ENCODE measurements at regions not wholly inside any gene's neighbourhood (a gene's known extent, or its start where the extent isn't known, plus 50 kb on each side); places are given as distances from the start of the nearest gene placed in this dataset.

DNA sequence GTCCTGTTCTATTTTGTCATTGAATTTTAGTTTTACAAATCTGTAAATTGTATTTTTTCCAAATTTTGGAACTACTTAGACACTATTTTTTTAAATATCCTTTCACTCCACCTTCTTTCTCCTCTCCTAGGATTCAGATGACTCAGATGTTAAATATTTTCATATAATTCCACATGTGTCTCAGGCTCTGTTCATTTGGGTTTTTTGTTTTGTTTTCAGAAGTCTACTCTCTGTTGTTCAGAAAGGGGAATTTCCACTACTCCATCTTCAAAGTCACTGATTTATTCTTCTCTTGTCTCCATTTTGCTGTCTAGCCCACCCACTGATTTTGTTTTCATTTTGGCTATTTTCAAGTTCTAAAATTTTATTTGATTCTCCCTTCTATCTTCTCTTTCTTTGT, 264.0 kb upstream of the SLIT2 start:
- no peak for DNase-seq

DNA sequence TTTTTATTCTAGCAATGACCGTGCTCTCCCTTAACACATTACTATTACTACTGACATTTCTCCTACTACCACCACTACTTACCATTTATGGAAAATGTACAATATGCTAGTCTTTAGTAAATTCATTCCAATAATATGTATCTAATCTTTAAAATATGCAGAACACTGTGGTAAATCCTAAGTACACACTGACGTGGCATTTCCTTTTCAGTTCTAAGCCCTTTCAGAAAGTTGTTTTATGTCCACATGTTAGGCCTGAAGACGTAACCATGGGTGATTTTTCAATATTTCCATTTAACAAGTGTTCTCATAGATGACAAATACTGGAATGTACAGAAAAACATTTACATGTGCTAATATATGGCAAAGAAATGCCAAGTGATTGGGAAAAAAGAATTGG, 268.6 kb upstream of the SLIT2 start:
- DNase-seq = no peak

- no peak for DNase-seq
Measured at GRCh38 chr4:19982556-19982955, 269.1 kb upstream of the SLIT2 start.

DNA sequence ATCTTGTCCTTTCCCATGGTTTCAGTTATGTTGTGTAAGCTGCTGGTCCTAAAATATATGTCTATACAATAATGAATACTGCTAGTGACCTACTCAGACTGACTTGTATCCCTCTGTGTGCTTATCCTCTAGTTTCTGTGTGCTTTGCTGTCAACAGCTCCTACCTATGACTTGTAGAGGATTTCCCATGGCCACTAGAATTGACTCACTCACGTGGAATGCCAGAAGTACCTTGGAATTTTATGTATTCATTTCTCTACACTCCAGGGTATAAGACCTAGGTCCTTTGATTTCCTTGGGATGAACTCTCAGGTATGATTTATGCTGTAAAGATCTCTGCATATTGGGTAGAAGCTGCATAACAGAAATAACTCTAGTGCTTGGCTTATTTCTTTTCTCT, 279.9 kb upstream of the SLIT2 start:
- DNase-seq = no peak

DNA sequence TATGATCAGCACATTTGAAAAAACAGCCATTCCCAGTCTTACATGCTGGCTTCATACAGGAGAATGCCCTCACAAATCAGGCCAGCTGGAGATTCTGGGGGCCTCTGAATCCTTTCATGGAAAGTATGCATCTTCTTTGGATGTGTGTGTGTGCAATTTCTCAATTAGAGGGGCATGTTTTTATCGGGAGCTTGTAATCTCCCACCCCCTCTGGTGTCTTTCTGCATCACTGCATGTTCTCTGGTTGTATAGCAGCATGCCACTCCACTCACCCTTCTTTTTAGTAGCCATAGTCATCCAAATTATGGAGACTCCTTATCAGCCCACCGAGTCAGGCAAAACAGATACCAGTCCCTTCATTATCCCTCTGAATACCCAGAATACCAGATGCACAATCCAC, 282.2 kb upstream of the SLIT2 start:
- DNase-seq = no peak

- no peak for DNase-seq
Measured at GRCh38 chr4:19961091-19961490, 290.6 kb upstream of the SLIT2 start.

GRCh38 chr4:19958848-19959247, 292.9 kb upstream of the SLIT2 start:
- no peak for DNase-seq

GRCh38 chr4:19947349-19947748, 304.4 kb upstream of the SLIT2 start:
- DNase-seq = no peak

- no peak for DNase-seq
Measured at GRCh38 chr4:19945979-19946380, 305.7 kb upstream of the SLIT2 start.

DNA sequence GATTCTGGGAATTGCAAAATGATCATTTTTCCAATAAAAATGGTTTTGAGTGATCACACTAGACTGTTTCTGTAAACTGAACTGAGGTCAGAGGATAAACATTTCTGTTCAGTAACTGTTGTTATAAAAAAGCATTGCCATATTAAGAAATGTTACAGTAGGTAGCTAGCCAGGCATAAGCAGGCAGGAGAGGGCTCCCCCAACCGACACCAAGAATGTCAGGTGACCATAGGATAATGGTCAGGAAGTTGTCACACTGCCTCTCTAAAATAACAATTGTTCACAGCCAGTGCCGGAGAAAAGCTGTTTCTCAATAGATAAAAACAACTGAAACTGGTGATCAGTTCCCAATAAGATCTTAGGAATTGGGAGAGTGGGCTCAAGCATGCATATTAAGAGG, 306.2 kb upstream of the SLIT2 start:
- no peak for DNase-seq

- DNase-seq = no peak
Measured at GRCh38 chr4:19944806-19945205, 306.9 kb upstream of the SLIT2 start.

DNA sequence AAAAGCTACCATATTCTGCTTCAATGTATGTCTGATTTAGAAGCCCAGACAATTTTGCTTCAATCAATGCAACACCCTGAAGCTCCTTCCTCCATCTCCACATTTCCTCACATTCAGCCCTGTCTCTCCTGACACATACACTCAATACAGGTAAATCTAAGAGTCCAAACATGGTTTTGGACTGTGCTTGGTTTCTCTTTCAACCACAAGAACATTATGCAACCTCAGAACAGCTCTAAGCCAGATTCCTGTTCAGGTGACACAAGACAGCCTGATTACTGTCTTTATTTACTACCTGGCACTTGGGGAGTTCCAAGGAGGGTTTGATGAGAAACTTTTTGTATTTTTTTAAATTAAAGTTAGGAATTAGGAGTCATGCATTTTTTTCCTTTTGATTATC, 307.5 kb upstream of the SLIT2 start:
- no peak for DNase-seq

DNA sequence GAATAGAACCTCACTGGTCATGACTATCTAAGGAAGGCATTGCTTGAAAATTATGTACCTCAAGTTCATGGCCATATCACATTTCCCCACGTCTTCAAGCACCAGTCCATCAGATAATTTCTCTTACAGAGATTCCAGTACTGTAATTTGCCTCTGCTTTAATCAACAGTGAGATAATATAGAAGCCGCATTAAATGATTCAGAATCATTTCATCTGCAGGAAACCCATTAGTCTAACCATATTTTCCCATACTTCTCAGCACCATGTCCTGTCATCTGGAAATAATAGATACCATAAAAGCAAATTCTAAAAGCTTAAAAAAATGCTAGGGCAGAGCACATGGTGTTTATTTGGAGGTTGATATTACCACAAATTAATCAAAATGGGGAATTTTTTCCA, 310.3 kb upstream of the SLIT2 start:
- DNase-seq = no peak

- no peak for DNase-seq
Measured at GRCh38 chr4:19940861-19941260, 310.8 kb upstream of the SLIT2 start.

GRCh38 chr4:19936476-19936875, 315.2 kb upstream of the SLIT2 start:
- DNase-seq = no peak

- no peak for DNase-seq
Measured at GRCh38 chr4:19930742-19931141, 321.0 kb upstream of the SLIT2 start.

DNA sequence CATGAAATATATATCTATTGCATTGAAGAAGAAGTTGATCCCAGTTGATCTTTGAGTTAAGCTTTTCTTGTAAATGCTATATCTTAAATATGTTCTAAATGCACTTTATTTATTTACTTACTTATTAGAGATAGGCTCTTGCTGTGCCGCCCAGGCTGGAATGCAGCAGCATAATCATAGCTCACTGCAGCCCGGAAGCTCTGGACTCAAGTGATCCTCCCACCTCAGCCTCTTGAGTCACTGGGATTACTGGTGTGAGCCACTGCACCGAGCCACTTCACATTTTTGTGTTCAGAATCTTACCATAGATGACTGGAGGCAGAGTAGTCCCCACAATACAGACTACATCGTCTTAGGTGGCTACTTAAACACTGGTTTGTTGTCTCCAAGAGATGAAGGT, 324.3 kb upstream of the SLIT2 start:
- no peak for DNase-seq

DNA sequence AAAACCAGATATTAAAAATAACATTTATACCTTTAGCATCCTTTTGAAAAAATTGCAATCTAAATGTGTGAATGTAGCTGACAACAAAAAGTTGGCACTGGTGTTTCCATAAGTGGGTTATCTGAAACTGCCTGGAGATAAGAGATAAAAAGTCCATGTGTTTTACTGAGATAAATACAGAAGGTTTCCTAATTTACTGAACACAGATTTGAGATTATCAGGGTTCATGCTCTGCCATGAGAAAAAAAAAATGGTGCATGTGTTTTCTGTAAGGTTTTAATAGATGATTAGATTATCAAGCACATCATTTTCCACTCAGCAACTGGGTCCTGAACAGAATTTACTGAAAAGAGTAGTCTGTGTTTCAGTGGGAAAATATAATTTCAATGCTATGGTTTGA, 326.2 kb upstream of the SLIT2 start:
- no peak for DNase-seq

DNA sequence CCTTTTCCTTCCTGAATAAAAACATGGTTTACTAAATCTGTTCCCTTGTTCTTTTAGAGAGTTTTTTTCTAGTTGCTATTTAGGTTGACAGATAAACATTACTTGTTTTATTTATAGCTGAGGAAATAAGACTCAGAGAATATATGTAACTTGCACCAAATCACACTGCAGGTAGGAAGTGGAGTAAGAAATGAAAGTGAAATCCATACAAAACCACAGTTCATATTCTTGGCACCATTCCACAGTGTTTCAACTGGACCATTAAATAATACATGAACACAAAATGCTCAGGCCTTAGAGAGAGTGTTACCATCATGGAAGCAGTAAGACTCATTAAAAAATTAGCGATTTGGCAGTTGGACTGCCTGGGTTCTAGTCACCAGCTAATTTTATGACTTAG, 326.9 kb upstream of the SLIT2 start:
- no peak for DNase-seq

DNA sequence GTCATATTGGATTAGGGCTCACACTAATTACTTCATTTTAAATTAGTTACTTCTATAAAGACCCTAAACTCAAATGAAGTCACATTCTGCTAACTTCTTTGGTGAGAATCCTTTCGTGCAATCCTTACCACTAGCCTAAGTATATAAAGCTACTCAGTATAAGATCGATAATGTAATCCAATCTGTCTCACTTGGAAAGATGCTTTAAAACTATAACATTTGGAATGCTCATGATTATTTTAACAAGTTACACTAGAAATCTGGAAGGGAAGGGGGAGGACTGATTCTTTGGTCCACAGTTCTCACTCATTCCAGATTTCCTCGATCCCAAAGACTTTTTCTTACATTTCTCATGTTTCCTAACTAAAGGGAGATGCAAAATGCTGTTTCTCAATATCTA, 336.4 kb upstream of the SLIT2 start:
- no peak for DNase-seq

DNA sequence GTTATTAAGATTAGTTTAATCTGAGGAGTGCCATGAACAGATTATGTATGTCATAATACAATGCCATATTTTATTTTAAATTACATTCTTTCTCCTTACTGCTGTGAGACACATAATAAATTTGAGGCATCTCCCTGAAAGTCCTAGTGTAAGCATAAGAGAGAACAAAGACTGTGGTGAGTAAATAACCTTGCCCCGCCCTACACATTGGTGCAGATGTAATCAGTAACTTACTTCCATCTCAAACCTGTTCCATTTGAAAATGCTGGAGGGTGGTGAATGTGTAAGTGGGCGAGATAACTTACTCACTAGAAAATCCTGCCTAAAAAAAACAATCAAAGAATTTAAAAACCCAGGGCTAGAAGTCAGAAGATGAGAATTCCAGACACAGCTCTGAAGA, 338.1 kb upstream of the SLIT2 start:
- DNase-seq = no peak

DNA sequence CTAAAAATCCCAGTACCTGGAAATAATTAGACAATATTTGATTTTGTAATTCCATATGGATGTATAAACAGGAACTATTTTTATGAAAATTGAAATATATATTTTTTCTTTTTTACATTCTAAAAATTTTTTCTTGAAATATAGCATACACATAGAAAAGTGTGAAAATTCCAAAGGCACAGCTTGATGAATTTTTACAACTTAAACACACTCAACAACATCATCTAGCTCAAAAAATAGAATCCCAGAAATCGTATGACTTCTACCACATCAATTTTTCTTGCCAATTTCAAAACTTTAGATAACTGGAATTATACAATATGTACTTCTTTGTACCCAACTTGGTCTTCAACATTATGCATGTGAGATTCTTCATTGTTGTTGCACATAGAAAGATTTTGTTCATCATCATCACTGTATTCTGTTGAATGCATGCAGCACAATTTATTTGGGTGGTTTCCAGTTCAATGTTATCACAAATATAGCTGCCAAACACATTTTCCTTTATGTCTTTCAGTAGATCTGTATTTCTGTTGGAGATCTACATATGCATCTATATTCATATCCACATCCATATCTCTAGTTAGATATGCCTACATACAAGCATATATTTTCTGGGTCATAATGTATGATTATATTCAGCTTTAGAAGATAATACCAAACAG, 340.7 kb upstream of the SLIT2 start:
- DNase-seq = no peak

- DNase-seq = no peak
Measured at GRCh38 chr4:19905024-19905423, 346.7 kb upstream of the SLIT2 start.

DNA sequence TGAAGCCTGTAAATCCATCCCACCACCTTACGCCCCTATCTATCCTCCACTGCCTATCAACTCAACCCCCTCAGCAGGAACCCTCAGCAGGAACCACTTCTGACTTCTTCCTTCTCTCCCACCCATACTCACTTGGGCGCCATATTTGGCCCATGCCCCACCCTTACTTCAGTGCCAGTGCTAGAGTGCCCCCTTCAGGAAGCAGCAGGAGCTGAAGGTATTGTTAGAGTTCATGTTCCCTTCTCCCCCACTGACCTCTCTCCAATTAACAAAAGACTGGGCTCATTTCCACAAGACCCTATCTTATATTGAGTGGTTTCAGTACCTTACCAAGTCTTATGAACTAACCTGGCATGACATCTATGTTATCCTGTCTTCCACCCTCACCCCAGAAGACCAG, 363.1 kb upstream of the SLIT2 start:
- no peak for DNase-seq

GRCh38 chr4:19883841-19884240, 367.9 kb upstream of the SLIT2 start:
- DNase-seq = no peak

- DNase-seq = no peak
Measured at GRCh38 chr4:19880206-19880605, 371.5 kb upstream of the SLIT2 start.

Measured in right hindlimb (tissue), 1 donor.